NCI-H446 (cell line): ENCODE measurements at regions not wholly inside any gene's neighbourhood (a gene's known extent, or its start where the extent isn't known, plus 50 kb on each side); places are given as distances from the start of the nearest gene placed in this dataset.

Source experiments
- DNase-seq, 2 experiments: peaks; one replicate each; lab custom pipeline; 2025; lab: John Stamatoyannopoulos, UW

- DNase-seq, result no peak
Measured at GRCh38 chr2:239516286-239516953, 115.6 kb upstream of the HDAC4 start.

- DNase-seq, result no peak
Measured at GRCh38 chr2:239514754-239515530, 114.1 kb upstream of the HDAC4 start.

- DNase-seq, result no peak
Measured at GRCh38 chr2:239512054-239512453, 111.2 kb upstream of the HDAC4 start.

- no peak for DNase-seq
Measured at GRCh38 chr2:239509373-239510143, 108.7 kb upstream of the HDAC4 start.

GRCh38 chr2:239508261-239508660, 107.4 kb upstream of the HDAC4 start:
- no peak for DNase-seq

GRCh38 chr2:239507576-239508258, 106.9 kb upstream of the HDAC4 start:
- DNase-seq, result no peak

GRCh38 chr2:239506961-239507360, 106.1 kb upstream of the HDAC4 start:
- no peak for DNase-seq

GRCh38 chr2:239506101-239506857, 105.5 kb upstream of the HDAC4 start:
- DNase-seq, result no peak

GRCh38 chr2:239504643-239505235, 103.9 kb upstream of the HDAC4 start:
- DNase-seq, result no peak

- no peak for DNase-seq
Measured at GRCh38 chr2:239502430-239503186, 101.8 kb upstream of the HDAC4 start.

GRCh38 chr2:239500574-239501550, 100.0 kb upstream of the HDAC4 start:
- DNase-seq, result no peak

- no peak for DNase-seq
Measured at GRCh38 chr2:239499726-239500573, 99.1 kb upstream of the HDAC4 start.

GRCh38 chr2:239498981-239499634, 98.3 kb upstream of the HDAC4 start:
- no peak for DNase-seq

- DNase-seq, result no peak
Measured at GRCh38 chr2:239498576-239498975, 97.8 kb upstream of the HDAC4 start.

- no peak for DNase-seq
Measured at GRCh38 chr2:239496700-239497099, 95.9 kb upstream of the HDAC4 start.

GRCh38 chr2:239495791-239496233, 95.0 kb upstream of the HDAC4 start:
- DNase-seq, result no peak

- no peak for DNase-seq
Measured at GRCh38 chr2:239495175-239495574, 94.4 kb upstream of the HDAC4 start.

- DNase-seq, result no peak
Measured at GRCh38 chr2:239494578-239494977, 93.8 kb upstream of the HDAC4 start.
